ENCODE measurements at regions not wholly inside any gene's neighbourhood (a gene's known extent, or its start where the extent isn't known, plus 50 kb on each side); places are given as distances from the start of the nearest gene placed in this dataset.

DNA sequence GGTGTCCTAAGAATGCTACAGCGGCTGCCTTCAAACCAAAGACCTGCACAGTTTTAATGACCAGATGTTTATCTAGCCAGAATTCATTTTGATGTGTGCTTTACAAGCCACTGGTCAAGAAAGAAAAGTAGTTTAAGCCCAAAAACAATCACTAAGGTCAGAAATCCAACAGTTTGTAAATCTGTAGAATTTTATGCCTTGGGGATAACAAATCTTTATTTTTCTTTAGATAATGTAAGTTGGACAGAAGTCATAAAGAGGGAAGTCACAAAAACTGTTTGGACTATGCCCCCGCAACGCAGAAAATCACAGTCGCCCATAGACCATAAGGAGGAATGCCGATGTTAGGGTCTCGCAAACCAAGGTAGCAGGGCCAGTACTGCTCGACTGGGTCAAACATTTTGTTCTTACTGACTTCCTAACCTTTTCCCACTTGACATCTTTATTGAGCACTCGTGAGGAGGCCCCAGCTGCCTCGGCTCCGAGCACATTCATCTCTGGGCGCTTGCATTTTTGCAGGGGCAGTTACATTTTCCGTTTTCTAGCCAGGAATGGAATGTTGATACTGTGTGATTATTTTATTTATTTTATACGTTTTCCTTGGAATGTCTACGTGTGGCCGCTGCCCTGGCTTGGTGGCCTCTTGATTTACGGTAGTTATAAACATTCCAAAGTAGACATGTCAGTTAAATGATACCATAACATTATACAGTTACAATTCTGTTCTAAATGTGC is 56.7 kb upstream of the APCDD1L start:
- ChIA-PET POLR2A (no interaction called here), CTCF (ENCODE audit: low intra/inter-chr PET ratio, low total read pairs) (no interaction called here)
- H3K79me2 ChIP-seq (ENCODE audit: insufficient read depth, low read length), result no peaks in the 10 kb centered on the region
- no TSS peak for BruUV-seq (replicated peaks)
- ATAC-seq, result no peak
- no peak for FAIRE-seq
- no peaks in the 10 kb centered on the region for H3K36me3 ChIP-seq (replicated peaks in 1 of 2; ENCODE audit: control insufficient read depth in 1 of 2, insufficient read depth in 2 of 2, low read length in 2 of 2)
- no peaks in the 10 kb centered on the region for H3K9me3 ChIP-seq (ENCODE audit: low read length)
- H3K4me1 ChIP-seq (ENCODE audit: insufficient read depth, low read length), result no peaks in the 10 kb centered on the region
- 47% methylated on average over 16 of the region's 16 CpGs for WGBS (ENCODE audit: low lambda C conversion rate)
- TF ChIP-seq ZNF501 (CRISPR knock-in tag; IDR thresholded peaks at IDR 0.05), result no peak
- no peak for TF ChIP-seq ZNF720 (CRISPR knock-in tag; IDR thresholded peaks at IDR 0.05)
- no peak for TF ChIP-seq ZBTB7B (CRISPR knock-in tag; IDR thresholded peaks at IDR 0.05)
- TF ChIP-seq, protein P1, sequence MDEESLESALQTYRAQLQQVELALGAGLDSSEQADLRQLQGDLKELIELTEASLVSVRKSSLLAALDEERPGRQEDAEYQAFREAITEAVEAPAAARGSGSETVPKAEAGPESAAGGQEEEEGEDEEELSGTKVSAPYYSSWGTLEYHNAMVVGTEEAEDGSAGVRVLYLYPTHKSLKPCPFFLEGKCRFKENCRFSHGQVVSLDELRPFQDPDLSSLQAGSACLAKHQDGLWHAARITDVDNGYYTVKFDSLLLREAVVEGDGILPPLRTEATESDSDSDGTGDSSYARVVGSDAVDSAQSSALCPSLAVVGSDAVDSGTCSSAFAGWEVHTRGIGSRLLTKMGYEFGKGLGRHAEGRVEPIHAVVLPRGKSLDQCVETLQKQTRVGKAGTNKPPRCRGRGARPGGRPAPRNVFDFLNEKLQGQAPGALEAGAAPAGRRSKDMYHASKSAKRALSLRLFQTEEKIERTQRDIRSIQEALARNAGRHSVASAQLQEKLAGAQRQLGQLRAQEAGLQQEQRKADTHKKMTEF (CRISPR knock-in tag; IDR thresholded peaks at IDR 0.05), result no peak
- TF ChIP-seq GPN1 (CRISPR knock-in tag; IDR thresholded peaks at IDR 0.05; ENCODE audit: borderline replicate concordance), result no peak
- TF ChIP-seq SMARCC2 (IDR thresholded peaks at IDR 0.05), result no peak
- TF ChIP-seq XRCC5 (optimal IDR thresholded peaks at IDR 0.05; ENCODE audit: low read length), result no peak
- TF ChIP-seq, protein P2, sequence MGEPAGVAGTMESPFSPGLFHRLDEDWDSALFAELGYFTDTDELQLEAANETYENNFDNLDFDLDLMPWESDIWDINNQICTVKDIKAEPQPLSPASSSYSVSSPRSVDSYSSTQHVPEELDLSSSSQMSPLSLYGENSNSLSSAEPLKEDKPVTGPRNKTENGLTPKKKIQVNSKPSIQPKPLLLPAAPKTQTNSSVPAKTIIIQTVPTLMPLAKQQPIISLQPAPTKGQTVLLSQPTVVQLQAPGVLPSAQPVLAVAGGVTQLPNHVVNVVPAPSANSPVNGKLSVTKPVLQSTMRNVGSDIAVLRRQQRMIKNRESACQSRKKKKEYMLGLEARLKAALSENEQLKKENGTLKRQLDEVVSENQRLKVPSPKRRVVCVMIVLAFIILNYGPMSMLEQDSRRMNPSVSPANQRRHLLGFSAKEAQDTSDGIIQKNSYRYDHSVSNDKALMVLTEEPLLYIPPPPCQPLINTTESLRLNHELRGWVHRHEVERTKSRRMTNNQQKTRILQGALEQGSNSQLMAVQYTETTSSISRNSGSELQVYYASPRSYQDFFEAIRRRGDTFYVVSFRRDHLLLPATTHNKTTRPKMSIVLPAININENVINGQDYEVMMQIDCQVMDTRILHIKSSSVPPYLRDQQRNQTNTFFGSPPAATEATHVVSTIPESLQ (CRISPR knock-in tag; conservative IDR thresholded peaks at IDR 0.05), result no peak
- no peak for TF ChIP-seq ZNF781 (CRISPR knock-in tag; IDR thresholded peaks at IDR 0.05; ENCODE audit: borderline replicate concordance, not compliant biosample characterization)
- no peak for TF ChIP-seq MZF1 (CRISPR knock-in tag; IDR thresholded peaks at IDR 0.05; ENCODE audit: borderline replicate concordance)
- no peak for TF ChIP-seq ISL2 (CRISPR knock-in tag; IDR thresholded peaks at IDR 0.05)
- TF ChIP-seq, protein P3, sequence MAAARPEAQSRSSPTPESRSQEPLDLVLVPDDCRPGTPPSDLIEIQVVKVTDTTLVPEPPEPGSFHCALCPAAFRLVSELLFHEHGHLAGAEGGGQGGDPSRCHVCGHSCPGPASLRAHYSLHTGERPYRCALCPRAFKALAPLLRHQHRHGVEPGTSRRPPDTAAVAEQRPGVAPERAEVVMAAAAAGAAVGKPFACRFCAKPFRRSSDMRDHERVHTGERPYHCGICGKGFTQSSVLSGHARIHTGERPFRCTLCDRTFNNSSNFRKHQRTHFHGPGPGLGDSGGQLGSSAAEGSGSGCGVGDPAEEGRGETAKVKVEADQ (CRISPR knock-in tag; IDR thresholded peaks at IDR 0.05; ENCODE audit: borderline replicate concordance), result no peak
- H3K4me3 ChIP-seq (replicated peaks in 1 of 3; ENCODE audit: insufficient read depth in 1 of 3, low read depth in 2 of 3, low read length in 3 of 3), result no peak overlapping the region
- no peak overlapping the region for H2AFZ ChIP-seq (ENCODE audit: low read length)
- in situ Hi-C loops (cut with HindIII; ENCODE audit: extremely low pct_ligation_motif_present, low pct_unique_long_range_greater_than_20kb), result no loop called here
- intact Hi-C loops (cut with micrococcal nuclease; ENCODE audit: unreplicated experiment), result no loop called here
- no peaks in the 10 kb centered on the region; the same call in 1 of the 2 replicates for H4K20me1 ChIP-seq (ENCODE audit: insufficient read depth, low read length)
- no peak overlapping the region for H3K9ac ChIP-seq (ENCODE audit: insufficient read depth, low read depth, low read length)
- H3K27me3 ChIP-seq (ENCODE audit: control insufficient read depth in 1 of 2, insufficient read depth in 2 of 2, low read length in 2 of 2), result peaks cover 24 to 93% of the 10 kb centered on the region in 2 experiments; a peak in 4 of 5 replicates
- H3K4me2 ChIP-seq (ENCODE audit: low read depth, low read length), result no peak overlapping the region
- DNase-seq (ENCODE audit: low spot score), result no peak
- no peak overlapping the region for H3K27ac ChIP-seq (ENCODE audit: extremely low read length, insufficient read depth, low read length)
